ENCODE measurements at regions not wholly inside any gene's neighbourhood (a gene's known extent, or its start where the extent isn't known, plus 50 kb on each side); places are given as distances from the start of the nearest gene placed in this dataset.

GRCh38 chr15:69996321-69997160, 101.2 kb downstream of the TLE3 start:
- TF ChIP-seq CTCF (conservative IDR thresholded peaks at IDR 0.05 in 1 of 2, IDR thresholded peaks at IDR 0.05 in 1 of 2; ENCODE audit: low read depth in 1 of 2, low read length in 2 of 2): no peak
- no peak for TF ChIP-seq EZH2 (IDR thresholded peaks at IDR 0.05; ENCODE audit: low read length, missing control alignments)
